ENCODE measurements at regions not wholly inside any gene's neighbourhood (a gene's known extent, or its start where the extent isn't known, plus 50 kb on each side); places are given as distances from the start of the nearest gene placed in this dataset.
"Not testable (repeated sequence)": the region's sequence is repeated elsewhere in the genome, so short reads cannot be mapped to it uniquely, and the experiment has no call there.

DNA sequence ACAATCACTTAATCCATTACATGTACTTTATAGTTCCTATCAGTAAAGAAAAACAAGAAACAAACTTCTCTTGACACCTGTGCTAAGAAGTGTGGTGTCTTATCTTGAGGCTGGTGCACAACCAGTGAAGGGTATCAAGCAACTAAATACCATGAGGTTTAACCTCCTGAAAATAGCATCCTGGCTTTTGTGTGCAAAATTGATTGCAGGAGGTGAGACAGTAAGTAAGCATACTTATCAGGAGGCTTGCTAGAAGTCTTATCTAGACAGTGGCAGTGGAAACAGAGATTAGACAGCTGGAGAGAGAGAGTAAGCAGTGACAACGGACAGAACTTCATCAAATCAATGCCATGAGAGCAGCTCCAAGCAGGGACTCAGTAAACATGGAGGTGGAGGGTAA is 730.3 kb downstream of the DNAH5 start:
- no peak for FAIRE-seq

DNA sequence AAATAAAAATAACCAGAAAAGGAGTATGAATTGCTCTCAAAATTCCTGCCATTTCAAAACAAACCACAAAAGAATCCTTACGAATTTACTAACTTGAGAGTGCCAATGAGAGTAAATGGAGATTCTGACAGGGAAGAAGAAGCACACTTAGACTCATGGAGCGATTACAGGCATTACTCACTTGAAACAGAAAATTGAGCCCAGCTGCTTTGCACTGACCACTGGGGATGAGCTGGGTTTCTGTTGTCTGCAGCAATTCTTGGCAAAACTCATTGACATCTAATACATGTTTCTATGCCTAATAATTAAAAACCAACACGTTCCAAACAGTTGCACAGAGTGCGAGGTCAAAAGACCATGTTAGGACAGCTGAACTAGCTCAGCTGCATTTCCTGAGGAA is 731.6 kb downstream of the DNAH5 start:
- no peak for FAIRE-seq

DNA sequence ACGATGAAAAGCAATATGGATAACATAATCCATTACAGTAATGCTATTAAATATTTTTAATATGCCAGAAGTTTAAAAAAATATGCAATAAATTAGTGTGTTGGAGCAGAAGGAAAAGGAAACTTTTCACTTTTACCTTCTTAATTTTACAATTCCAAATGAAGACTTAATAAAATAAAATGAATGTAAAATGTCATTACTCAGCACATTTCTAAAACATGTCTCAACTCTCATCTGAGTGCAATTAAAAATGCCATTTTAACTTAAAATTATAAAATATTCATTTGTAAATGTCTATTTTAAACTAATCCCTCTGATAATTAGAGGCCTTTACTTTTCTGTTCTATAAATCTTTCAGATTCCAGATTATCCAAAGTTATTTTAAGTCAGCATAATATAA is 733.4 kb downstream of the DNAH5 start:
- FAIRE-seq: no peak

DNA sequence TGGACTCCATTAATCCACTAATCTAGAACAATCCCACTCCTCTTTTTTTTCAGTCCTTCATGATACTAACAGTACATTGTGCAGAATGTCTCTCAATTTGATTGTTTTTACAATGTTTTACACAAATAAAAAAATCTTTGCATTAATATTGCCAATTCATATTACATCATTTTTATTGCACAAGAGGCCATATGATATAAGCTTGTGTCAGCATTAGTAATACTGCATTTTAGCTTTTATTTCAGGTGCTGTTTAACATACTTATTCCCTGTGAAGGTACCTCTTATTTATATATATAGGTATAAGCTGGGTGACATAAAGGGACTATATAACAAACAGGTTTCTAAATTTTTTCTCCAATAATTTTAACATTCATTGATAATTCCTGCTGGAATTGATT is 737.4 kb downstream of the DNAH5 start:
- FAIRE-seq: no peak

DNA sequence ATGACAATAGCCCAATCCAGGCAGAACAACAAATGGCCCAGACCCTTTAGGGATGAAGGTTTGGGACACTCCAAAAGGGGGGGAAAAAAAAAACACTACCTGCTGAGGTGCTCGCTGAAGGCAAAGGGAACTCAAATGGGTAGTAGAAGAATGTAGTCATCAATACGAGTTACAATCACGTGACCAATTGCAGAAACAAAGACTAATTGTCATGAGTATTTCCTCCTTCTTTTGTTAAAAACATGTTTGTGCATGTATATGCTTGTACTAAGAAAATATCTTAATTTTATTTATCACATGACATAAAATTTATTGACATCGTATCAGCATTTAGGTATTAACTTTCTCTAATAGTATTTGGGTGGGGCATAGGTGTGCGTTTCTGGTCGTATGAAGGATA is 743.5 kb downstream of the DNAH5 start:
- FAIRE-seq: no peak

DNA sequence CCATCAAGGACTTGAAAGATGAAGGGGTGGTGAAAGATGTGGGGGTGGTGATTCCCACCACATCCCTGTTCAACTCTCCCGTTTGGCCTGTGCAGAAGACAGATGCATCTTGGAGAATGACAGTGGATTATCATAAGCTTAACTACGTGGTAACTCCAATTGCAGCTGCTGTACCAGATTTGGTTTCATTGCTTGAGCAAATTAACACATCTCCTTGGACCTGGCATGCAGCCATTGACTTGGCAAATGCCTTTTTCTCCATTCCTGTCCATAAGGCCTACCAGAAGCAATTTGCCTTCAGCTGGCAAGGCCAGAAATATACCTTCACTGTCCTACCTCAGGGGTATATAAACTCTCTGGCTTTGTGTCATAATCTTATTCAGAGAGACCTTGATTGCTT is 746.3 kb downstream of the DNAH5 start:
- FAIRE-seq: not testable (repeated sequence)

DNA sequence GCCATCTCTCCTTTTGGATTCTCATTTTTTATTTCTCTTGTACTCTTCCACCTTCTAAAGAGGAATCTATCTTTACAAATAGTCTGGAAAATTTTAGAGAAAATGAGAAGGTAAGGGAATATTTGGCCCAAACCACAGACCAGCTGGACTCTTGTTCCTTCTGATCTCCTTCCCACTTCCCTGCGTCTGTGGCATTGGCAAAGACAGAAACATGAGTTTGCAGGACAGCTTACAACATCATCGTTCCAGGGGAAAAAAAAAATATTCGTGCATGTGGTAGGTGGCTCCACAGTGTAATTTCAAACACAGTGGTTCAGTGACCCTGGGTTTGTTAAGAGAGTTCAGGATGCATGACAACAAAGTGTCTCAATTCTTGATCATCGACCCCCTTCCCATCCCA is 755.0 kb downstream of the DNAH5 start:
- no peak for FAIRE-seq

DNA sequence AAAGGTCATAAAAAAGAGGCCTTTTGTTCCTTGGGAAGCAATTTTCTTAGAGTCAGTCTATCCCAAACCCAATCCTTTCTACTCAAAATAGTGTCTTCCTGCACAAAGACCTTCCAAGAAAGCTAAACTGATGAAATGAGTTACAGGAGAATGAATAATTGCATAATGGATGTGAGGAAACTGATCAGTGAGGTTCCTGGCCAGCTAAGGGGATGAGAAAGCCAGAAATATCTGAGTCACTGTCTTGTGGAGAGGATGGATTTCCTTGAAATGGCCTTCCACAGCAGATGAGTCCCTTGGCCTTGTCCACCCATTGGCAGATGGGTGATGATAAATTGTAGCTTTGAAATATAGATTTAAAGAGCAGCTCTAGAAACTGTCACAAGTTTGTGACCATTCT is 756.1 kb downstream of the DNAH5 start:
- FAIRE-seq: no peak

DNA sequence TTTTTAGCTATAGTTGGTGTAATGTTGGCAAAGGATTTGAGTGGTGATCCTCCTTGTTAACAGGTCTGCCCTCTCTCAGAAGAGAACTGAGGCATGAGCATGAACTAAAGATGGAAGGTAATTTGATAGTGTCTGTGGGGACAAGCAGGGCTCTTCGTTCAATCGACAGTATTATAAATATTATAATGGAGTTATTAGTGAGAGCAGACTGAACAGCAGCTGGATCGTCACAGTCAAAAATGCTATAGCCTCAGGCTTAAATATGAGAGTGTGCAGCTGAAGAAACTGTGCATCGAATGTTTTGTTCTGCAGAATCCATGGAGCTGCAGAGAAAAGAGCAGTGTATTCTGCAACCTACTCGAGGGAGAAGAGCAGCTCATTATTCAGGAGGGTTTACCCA is 757.3 kb downstream of the DNAH5 start:
- no peak for FAIRE-seq

DNA sequence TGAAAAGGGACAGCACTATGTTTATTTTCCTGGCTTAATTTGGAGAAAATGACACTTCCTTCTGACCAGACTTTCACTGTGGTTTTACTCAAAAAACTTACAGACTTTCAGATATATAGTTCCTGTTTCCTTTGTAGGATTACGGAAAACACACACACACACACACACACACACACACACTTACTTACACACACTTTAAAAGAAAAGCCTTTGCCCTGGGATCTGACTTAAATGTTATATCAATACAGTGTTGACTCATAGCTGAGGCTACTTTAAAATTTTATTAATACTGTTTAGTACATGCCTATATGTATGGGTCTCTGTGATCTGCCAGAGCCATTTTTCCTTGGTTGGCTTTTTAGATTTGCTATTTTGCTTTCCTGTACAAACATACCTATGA is 758.3 kb downstream of the DNAH5 start:
- FAIRE-seq: no peak

DNA sequence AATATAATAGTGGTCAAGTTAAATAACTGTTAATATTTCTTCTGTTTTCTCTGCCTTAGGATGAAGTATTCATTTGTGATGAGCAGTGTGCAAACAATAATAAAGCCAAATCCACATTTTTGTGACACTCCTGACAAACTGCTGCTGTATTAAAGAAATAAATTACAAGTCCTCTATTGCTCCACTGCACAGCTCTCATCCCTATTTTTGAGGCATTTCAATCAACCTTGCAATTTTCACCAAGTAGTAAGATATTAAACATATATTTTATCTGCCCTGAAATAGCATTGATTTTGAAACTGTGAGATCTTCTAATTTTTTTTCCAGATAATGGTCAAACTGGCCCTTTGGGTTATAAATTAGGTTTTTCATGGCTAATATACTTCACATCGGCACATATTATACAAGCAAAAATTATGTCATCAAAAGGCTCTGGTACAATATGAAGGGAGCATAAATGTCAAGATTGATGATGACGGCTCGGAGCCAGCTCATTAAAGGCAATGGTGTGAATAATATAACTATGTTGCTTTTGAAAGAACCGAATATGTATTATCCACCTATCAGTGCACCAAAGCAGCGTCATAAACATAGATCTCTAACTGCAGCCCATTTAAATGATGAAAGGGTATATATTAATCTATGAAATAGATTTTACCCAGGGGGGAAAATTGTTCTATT is 764.9 kb downstream of the DNAH5 start:
- no peak for FAIRE-seq

DNA sequence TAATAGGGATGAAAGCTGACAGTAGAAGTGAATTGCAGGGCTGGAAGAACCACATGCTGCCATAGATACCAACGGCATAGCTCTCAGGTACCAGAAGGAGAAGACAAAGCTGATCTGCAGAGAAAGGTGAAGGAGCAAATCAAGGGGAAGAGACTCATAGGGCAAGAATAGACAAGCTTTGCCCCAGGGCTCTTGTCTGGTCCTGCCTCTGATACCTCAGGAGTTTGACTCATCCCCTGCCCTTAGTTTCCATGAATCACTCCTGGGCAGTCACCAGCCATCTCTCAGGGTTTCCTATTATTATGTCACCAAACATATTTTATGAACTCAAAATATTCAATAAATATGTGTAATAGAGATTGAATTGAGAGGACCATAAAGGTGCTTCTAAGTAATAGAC is 800.9 kb downstream of the DNAH5 start:
- no peak for FAIRE-seq

DNA sequence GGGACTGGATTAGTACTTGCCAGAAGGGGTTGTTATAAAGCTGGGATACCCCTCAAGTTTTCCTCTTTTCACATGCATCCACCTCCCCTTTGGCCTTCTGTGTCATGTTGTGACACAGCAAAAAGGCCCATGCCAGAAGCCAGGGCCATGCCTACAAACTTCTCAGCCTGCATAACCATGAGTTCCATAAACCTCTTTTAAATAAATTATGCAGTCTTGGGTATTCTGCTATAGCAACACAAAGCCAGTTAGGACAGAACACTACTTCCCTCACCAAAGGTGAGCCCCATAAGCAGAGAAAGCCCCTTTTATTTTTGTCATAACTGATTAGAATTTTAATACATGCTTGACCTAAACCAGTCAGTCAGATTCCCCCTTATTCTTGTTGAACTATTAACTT is 801.3 kb downstream of the DNAH5 start:
- FAIRE-seq: no peak

DNA sequence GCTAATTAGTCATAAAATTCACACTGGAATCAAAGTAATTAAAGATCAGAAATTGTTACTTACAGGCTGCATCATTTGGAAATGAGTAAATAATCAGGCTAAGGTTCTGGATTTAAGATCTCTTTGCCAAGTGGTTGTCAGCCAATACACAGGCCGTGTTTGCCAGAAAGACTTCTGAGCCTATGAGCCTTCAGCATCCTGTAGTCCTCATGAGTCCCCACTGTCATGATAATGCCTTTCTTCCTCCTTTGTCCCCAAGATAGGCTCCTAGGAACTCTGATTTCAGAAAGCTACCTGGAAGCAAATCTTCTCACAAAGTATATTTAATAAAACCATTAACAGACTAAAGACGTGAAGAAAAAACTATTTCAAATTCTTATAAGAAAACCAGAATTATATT is 810.5 kb downstream of the DNAH5 start:
- no peak for FAIRE-seq

DNA sequence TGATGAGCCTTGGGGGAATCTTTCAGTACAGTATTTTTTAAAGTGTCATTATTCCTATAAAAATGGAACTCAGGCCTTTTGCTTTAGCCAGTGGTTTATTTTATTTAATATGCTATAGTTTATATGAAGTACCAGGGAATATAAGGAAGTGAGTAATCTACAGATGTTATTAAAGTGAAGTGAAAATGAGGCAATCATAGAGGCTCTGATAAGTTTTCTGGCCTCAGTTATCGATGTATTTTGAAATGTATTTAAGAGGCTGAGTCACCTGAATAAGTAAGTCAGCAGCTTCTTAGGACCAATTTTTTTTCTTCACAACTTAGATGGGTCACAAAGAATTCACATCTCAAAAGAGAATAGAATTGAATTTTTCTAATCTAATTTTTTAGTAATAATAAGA is 829.0 kb downstream of the DNAH5 start:
- no peak for FAIRE-seq

DNA sequence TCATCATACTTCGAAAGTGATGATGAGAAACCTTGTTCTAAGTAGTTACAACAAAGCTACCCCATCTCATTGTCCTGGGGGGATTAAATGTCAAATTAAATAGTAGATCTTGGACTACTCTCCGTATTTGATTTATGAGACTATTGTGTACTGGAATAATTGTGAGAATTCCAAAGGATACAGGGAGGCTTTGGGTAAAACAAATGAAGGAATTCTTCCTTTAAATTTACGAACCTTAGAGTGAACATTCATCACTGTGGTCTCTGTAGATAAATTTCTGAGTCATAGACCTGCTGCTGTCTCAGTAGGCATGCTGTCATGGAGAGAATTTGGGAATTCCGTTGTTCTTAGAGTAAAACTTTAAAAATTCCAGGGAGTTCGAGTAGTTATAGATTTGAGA is 836.2 kb downstream of the DNAH5 start:
- no peak for FAIRE-seq

DNA sequence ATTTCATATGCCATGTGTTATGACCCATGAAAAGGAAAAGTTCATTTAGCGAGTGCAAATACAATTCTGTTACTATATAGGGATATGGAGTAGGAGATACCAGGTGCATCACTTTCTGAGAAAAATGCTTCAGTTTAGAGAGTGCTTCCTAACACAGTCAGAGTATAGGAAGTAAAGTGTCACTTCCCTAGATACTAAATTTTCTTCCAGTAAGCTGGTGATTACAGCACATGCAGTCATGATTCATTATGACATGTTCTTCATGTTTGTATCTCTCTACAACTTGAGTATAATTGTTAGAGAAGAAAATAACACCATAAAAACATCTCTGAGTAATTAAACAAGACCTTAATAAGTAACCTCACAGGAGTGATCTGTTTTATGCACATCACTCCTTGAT is 837.0 kb downstream of the DNAH5 start:
- no peak for FAIRE-seq

DNA sequence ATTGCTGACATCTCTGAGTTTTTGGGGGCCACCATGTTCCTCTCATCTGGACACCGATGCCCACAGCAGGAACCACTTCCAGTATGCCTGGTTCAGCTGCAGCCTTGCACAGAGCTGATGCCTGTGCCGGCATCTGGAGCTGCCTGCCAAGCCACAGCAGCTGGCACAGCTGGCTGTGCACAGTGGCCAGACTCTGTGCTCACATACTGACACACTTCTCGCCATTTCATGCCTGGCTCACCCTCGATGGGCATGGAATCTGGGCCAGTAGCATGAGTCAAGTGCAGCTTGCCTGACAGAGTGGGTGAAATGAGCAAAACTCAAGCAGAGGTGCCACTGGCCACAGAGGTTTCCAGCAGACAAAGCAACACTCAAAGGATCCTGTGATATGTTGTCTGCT is 863.4 kb downstream of the DNAH5 start:
- FAIRE-seq: no peak

DNA sequence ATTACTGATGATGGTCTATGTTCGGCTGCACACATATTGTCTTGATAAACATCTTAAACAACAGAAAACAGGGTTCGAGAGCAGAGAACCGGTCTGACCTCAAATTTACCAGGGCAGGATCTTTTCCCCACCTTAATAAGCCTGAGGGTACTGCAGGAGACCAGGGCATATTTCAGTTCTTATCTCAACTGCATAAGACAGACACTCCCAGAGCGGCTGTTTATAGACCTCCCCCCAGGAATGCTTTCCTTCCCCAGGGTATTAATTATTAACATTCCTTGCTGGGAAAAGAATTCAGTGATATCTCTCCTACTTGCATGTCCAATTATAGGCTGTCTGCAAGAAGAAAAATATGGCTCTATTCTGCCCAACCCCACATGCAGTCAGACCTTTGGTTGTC is 871.6 kb downstream of the DNAH5 start:
- not testable (repeated sequence) for FAIRE-seq

DNA sequence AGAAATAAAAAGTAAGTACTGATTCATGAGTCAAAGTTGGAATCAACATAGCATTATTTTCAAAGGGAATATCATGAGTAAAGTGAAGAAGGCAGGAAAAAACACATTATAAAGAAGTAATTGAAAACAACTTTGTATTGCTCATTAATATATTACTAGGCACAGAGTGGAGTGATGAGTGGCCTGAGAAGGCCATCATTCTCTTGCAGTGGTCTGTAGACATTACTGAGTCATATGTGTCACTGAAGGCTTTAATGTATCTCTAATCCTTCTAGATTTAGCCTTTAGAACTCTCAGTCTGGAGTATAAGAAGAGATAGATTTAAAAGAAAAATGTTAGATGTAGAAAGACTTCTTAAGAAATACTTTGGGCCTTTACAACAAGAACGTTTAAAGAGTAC is 881.4 kb downstream of the DNAH5 start:
- FAIRE-seq: no peak

DNA sequence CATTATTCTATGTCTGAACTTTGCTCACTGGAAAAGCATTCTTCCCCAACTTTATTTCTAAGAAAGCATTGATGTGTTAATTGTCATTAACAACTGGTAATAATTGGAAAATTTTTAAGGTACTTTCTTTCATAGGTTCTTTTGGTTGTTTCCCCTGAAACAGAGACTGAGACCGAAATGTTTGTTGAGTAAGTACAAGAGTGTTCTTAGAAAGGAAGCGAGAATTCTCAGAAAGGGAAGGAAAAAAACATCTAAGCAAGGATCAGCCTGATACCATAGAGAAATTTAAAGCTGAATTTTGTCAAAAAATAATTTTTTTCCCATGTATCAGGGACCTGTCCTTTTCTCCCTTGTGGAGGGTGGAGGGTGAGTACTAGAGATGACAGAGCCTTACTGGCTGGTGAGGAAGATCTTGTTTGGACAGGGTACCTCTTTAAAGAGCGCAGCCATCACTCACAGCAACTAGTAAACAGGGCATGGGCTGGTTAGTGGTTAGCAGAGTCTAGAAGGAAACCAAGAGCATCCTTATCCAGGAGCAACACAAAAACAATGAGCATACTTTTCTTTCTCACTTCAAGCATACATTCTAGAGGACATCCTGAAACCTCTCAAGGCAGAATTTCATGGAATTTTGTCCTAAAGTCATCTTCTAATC is 898.5 kb downstream of the DNAH5 start:
- no peak for FAIRE-seq

DNA sequence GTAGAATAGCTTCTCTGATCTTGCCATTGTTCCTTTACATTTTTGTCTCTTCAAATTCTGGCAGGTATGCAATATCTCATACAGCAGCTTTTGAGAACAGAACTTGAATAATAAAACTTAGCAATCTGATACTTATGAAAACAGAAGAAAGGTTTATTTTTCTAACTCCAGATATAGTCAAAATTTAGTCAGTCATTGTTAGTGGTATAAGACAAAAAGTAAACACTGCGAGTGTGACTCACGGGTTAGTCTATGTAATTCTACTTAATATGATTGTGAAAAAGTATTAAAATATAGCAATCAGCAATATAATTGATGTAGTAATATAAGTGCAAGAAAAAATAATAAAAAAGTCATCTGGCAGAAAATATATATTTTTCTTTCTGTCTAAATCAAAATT is 910.4 kb downstream of the DNAH5 start:
- FAIRE-seq: no peak

DNA sequence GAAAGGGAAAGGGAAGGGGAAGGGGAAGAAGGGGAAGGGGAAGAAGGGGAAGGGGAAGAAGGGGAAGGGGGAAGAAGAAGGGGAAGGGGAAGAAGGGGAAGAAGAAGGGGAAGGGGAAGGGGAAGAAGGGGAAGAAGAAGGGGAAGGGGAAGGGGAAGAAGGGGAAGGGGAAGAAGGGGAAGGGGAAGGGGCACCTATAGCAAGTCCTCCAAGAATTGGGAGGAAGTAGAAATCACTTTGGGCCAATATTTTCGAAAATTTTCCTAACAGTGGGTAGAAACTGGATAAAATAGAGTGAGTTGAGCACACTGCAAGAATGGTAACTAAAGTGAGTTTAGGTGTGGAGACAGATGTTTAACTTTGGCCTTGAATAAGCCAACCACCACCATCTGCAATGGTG is 915.3 kb downstream of the DNAH5 start:
- no peak for FAIRE-seq

DNA sequence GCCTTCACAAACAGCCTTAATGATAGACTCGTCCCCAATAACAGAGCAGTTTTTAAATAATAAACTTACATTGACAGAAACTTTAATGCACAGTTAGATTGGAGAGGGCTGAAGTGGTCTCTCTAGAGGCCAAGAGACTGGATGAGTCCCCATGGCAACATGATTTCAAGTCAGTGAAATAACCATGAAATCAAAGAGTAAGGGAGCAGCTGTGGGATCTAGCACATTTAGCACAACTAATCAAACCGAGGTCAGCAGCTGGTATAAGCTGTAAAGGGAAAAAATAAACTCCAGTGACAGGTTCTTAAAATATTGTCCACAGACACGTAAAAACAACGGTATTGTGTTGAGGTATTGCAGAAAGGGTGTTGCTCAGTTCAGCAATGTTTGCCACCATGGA is 916.6 kb downstream of the DNAH5 start:
- FAIRE-seq: no peak

DNA sequence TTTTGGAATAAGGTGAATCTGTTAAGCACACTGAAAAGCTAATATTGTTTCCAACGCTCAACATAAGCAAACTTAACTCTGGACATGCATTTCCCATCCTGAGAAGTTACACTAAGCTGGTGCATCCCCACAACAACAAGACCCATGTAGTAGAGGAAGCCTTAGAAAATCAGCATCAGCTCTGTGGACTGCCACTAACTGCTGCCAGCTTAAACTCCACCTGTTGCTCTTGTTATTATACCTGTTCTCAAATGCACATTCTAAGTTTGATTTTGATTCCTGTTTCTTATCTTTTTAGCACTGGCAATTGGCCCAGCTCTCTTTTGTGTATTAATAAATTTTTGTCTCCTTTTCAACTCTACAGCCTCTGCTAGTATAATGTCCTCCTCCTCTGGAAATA is 924.8 kb downstream of the DNAH5 start:
- no peak for FAIRE-seq

Measured in TTC549 (cell line).